ENCODE measurements at regions not wholly inside any gene's neighbourhood (a gene's known extent, or its start where the extent isn't known, plus 50 kb on each side); places are given as distances from the start of the nearest gene placed in this dataset.

DNA sequence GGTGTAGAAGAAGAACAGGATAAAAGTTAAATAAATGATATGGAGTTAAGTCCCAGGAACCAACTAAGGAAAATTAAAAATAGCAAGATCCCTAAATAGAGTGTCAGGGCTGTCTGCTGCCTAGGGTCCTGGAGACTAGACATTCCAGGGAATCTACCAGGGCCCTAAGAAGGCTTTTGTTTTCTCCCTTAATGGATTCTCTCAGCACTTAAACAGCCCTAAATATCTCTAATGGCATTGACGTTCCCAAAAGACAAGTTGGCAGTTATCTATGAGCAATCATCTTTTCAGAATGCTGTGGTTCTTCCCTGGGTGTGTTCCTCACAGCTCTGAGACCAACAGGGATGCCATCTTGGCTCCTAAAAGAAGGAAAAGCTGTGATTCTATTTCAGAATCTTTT, 616.3 kb downstream of the EPHA4 start:
- Histone ChIP-seq H2AK5ac (ENCODE audit: low read depth, low read length) (no peak overlapping the region), H3K27ac (replicated peaks; ENCODE audit: low read length) (no peak overlapping the region), H4K8ac (ENCODE audit: low read depth, low read length) (no peak overlapping the region), H3K4ac (ENCODE audit: low read length) (no peak overlapping the region), H3K79me1 (ENCODE audit: low read depth, low read length) (no peaks in the 10 kb centered on the region), H2AFZ (ENCODE audit: low read length) (no peak overlapping the region), H3K36me3 (replicated peaks in 1 of 2; ENCODE audit: control insufficient read depth in 2 of 2, insufficient read depth in 2 of 2, low read length in 2 of 2) (no peaks in the 10 kb centered on the region), H3K18ac (ENCODE audit: low read length) (no peak overlapping the region), H2BK12ac (ENCODE audit: low read length) (no peak overlapping the region), H2BK15ac (ENCODE audit: low read length) (no peak overlapping the region), H3K4me2 (ENCODE audit: insufficient read depth, low read length, poor library complexity, severe bottlenecking) (no peak overlapping the region), H3K4me1 (ENCODE audit: control insufficient read depth in 2 of 2, insufficient read depth in 1 of 2, low read depth in 1 of 2, low read length in 2 of 2) (no peaks in the 10 kb centered on the region), H3K27me3 (ENCODE audit: control insufficient read depth in 3 of 3, insufficient read depth in 3 of 3, low read depth in 1 of 3, low read length in 3 of 3) (no peaks in the 10 kb centered on the region), H3K4me3 (ENCODE audit: low read length in 2 of 2) (no peak overlapping the region), H3K23ac (ENCODE audit: low read depth, low read length, poor library complexity) (no peak overlapping the region), H3K9ac (ENCODE audit: low read depth, low read length, poor library complexity) (no peak overlapping the region), H2BK5ac (ENCODE audit: low read length) (no peak overlapping the region), H2BK120ac (ENCODE audit: low read depth, low read length) (no peak overlapping the region), H3K14ac (ENCODE audit: low read length) (no peak overlapping the region), H4K91ac (ENCODE audit: low read depth, low read length, poor library complexity) (no peak overlapping the region), H3K9me3 (replicated peaks in 1 of 2; ENCODE audit: control insufficient read depth in 2 of 2, insufficient read depth in 1 of 2, low read depth in 1 of 2, low read length in 2 of 2) (no peaks in the 10 kb centered on the region)
- no CpG with 5 or more reads among the region's 1 CpG for WGBS, 2 donors (ENCODE audit: extremely low coverage in 2 of 2, insufficient read length in 2 of 2, insufficient replicate concordance in 1 of 2)
- no peak for DNase-seq (ENCODE audit: low spot score)

DNA sequence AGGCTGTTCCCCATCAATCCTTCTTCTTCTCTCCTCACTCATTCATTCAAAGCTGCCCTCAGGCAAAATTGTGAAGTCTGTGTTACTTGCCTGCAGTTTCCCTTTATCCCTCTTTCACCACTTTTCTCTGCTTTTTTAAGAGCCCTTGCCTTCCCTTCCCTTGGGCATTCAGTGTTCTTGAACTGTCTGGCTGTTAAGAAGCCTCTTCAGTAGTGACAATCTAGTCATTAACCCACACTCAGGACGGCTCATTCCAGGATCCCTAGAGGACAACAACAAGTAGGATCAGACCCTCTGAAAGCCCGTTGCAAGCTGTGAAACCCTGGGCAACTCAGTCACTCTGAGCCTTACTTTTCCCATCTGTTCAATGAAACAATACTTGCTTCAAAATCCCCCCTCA, 615.7 kb downstream of the EPHA4 start:
- Histone ChIP-seq H2BK5ac (ENCODE audit: low read length) (no peak overlapping the region), H3K4me3 (ENCODE audit: low read length in 2 of 2) (no peak overlapping the region), H2AK5ac (ENCODE audit: low read depth, low read length) (no peak overlapping the region), H2AFZ (ENCODE audit: low read length) (no peak overlapping the region), H3K23ac (ENCODE audit: low read depth, low read length, poor library complexity) (no peak overlapping the region), H2BK120ac (ENCODE audit: low read depth, low read length) (no peak overlapping the region), H3K36me3 (replicated peaks in 1 of 2; ENCODE audit: control insufficient read depth in 2 of 2, insufficient read depth in 2 of 2, low read length in 2 of 2) (no peaks in the 10 kb centered on the region), H3K9me3 (replicated peaks in 1 of 2; ENCODE audit: control insufficient read depth in 2 of 2, insufficient read depth in 1 of 2, low read depth in 1 of 2, low read length in 2 of 2) (no peaks in the 10 kb centered on the region), H3K27me3 (ENCODE audit: control insufficient read depth in 3 of 3, insufficient read depth in 3 of 3, low read depth in 1 of 3, low read length in 3 of 3) (no peaks in the 10 kb centered on the region), H3K27ac (replicated peaks; ENCODE audit: low read length) (no peak overlapping the region), H4K8ac (ENCODE audit: low read depth, low read length) (no peak overlapping the region), H3K14ac (ENCODE audit: low read length) (no peak overlapping the region), H3K18ac (ENCODE audit: low read length) (no peak overlapping the region), H2BK12ac (ENCODE audit: low read length) (no peak overlapping the region), H3K9ac (ENCODE audit: low read depth, low read length, poor library complexity) (no peak overlapping the region), H3K79me1 (ENCODE audit: low read depth, low read length) (no peaks in the 10 kb centered on the region), H4K91ac (ENCODE audit: low read depth, low read length, poor library complexity) (no peak overlapping the region), H2BK15ac (ENCODE audit: low read length) (no peak overlapping the region), H3K4me1 (ENCODE audit: control insufficient read depth in 2 of 2, insufficient read depth in 1 of 2, low read depth in 1 of 2, low read length in 2 of 2) (no peaks in the 10 kb centered on the region), H3K4me2 (ENCODE audit: insufficient read depth, low read length, poor library complexity, severe bottlenecking) (no peak overlapping the region), H3K4ac (ENCODE audit: low read length) (no peak overlapping the region)
- DNase-seq (ENCODE audit: low spot score) = no peak
- WGBS, 2 donors (ENCODE audit: extremely low coverage in 2 of 2, insufficient read length in 2 of 2, insufficient replicate concordance in 1 of 2) = no CpG with 5 or more reads among the region's 2 CpGs

GRCh38 chr2:220959391-220959802, 612.7 kb downstream of the EPHA4 start:
- H2BK5ac ChIP-seq (ENCODE audit: low read length) = no peak overlapping the region
- H3K27me3 ChIP-seq (ENCODE audit: control insufficient read depth in 3 of 3, insufficient read depth in 3 of 3, low read depth in 1 of 3, low read length in 3 of 3) = no peaks in the 10 kb centered on the region
- no peak overlapping the region for H3K9ac ChIP-seq (ENCODE audit: low read depth, low read length, poor library complexity)
- WGBS, 2 donors (ENCODE audit: extremely low coverage in 2 of 2, insufficient read length in 2 of 2, insufficient replicate concordance in 1 of 2) = no CpG with 5 or more reads among the region's 1 CpG
- H4K91ac ChIP-seq (ENCODE audit: low read depth, low read length, poor library complexity) = no peak overlapping the region
- no peak overlapping the region for H4K8ac ChIP-seq (ENCODE audit: low read depth, low read length)
- H3K4me1 ChIP-seq (ENCODE audit: control insufficient read depth in 2 of 2, insufficient read depth in 1 of 2, low read depth in 1 of 2, low read length in 2 of 2) = no peaks in the 10 kb centered on the region
- H2BK12ac ChIP-seq (ENCODE audit: low read length) = no peak overlapping the region
- H3K79me1 ChIP-seq (ENCODE audit: low read depth, low read length) = no peaks in the 10 kb centered on the region
- no peaks in the 10 kb centered on the region for H3K9me3 ChIP-seq (replicated peaks in 1 of 2; ENCODE audit: control insufficient read depth in 2 of 2, insufficient read depth in 1 of 2, low read depth in 1 of 2, low read length in 2 of 2)
- no peaks in the 10 kb centered on the region for H3K36me3 ChIP-seq (replicated peaks in 1 of 2; ENCODE audit: control insufficient read depth in 2 of 2, insufficient read depth in 2 of 2, low read length in 2 of 2)
- H2BK120ac ChIP-seq (ENCODE audit: low read depth, low read length) = no peak overlapping the region
- no peak overlapping the region for H3K27ac ChIP-seq (replicated peaks; ENCODE audit: low read length)
- H3K14ac ChIP-seq (ENCODE audit: low read length) = no peak overlapping the region
- no peak overlapping the region for H3K4ac ChIP-seq (ENCODE audit: low read length)
- no peak overlapping the region for H3K18ac ChIP-seq (ENCODE audit: low read length)
- no peak overlapping the region for H3K23ac ChIP-seq (ENCODE audit: low read depth, low read length, poor library complexity)
- no peak overlapping the region for H2AK5ac ChIP-seq (ENCODE audit: low read depth, low read length)
- H3K4me2 ChIP-seq (ENCODE audit: insufficient read depth, low read length, poor library complexity, severe bottlenecking) = no peak overlapping the region
- no peak overlapping the region for H2BK15ac ChIP-seq (ENCODE audit: low read length)
- H2AFZ ChIP-seq (ENCODE audit: low read length) = no peak overlapping the region
- no peak overlapping the region for H3K4me3 ChIP-seq (ENCODE audit: low read length in 2 of 2)
- DNase-seq (ENCODE audit: low spot score) = no peak

DNA sequence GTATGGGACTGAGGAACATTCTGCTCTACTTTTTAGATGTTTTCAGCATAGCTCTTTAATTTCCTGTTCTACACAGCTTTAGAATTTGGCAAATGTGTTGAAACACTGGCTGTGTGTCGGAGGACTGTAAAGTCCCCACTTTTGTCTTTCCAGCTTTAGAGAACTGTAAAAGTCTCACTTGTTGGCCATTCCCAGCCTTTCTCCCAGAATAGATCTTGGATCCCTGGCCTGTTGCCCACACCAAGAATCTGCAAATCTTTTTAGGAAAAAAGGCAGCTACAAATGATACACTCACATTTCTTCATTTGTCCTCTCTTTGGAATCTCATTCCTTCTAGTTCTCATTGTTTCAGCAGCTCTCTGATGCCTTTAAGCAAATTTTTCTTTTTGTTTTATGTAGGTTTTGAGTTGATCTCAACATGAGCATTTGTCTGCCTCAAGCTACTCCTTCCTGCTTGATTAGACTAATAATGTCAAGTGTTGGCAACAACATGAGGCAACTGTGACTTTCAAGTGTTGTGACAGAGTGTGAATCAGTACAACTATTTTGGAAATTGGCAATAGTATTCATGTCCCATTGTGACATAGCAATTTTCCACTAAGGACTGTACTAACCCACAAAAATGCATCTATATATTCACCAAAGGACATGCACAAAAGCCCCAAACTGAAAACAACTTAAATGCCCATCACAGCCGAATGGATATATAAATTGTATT, 610.8 kb downstream of the EPHA4 start:
- Histone ChIP-seq H3K4me3 (ENCODE audit: low read length in 2 of 2) (no peak overlapping the region), H3K4me1 (ENCODE audit: control insufficient read depth in 2 of 2, insufficient read depth in 1 of 2, low read depth in 1 of 2, low read length in 2 of 2) (no peaks in the 10 kb centered on the region), H4K8ac (ENCODE audit: low read depth, low read length) (no peak overlapping the region), H3K79me1 (ENCODE audit: low read depth, low read length) (no peaks in the 10 kb centered on the region), H3K36me3 (replicated peaks in 1 of 2; ENCODE audit: control insufficient read depth in 2 of 2, insufficient read depth in 2 of 2, low read length in 2 of 2) (no peaks in the 10 kb centered on the region), H3K27ac (replicated peaks; ENCODE audit: low read length) (no peak overlapping the region), H3K4me2 (ENCODE audit: insufficient read depth, low read length, poor library complexity, severe bottlenecking) (no peak overlapping the region), H3K18ac (ENCODE audit: low read length) (no peak overlapping the region), H2AK5ac (ENCODE audit: low read depth, low read length) (no peak overlapping the region), H2BK15ac (ENCODE audit: low read length) (no peak overlapping the region), H4K91ac (ENCODE audit: low read depth, low read length, poor library complexity) (no peak overlapping the region), H3K9me3 (replicated peaks in 1 of 2; ENCODE audit: control insufficient read depth in 2 of 2, insufficient read depth in 1 of 2, low read depth in 1 of 2, low read length in 2 of 2) (no peaks in the 10 kb centered on the region), H2AFZ (ENCODE audit: low read length) (no peak overlapping the region), H2BK5ac (ENCODE audit: low read length) (no peak overlapping the region), H2BK12ac (ENCODE audit: low read length) (no peak overlapping the region), H3K27me3 (ENCODE audit: control insufficient read depth in 3 of 3, insufficient read depth in 3 of 3, low read depth in 1 of 3, low read length in 3 of 3) (no peaks in the 10 kb centered on the region), H2BK120ac (ENCODE audit: low read depth, low read length) (no peak overlapping the region), H3K4ac (ENCODE audit: low read length) (no peak overlapping the region), H3K23ac (ENCODE audit: low read depth, low read length, poor library complexity) (no peak overlapping the region), H3K14ac (ENCODE audit: low read length) (no peak overlapping the region), H3K9ac (ENCODE audit: low read depth, low read length, poor library complexity) (no peak overlapping the region)
- WGBS, 2 donors (ENCODE audit: extremely low coverage in 2 of 2, insufficient read length in 2 of 2, insufficient replicate concordance in 1 of 2) = no CpG with 5 or more reads among the region's 2 CpGs
- no peak for DNase-seq (ENCODE audit: low spot score)

Measured in neuronal stem cell (in vitro differentiated cells).